GM13977 (cell line): ENCODE measurements at regions not wholly inside any gene's neighbourhood (a gene's known extent, or its start where the extent isn't known, plus 50 kb on each side); places are given as distances from the start of the nearest gene placed in this dataset.

Source experiments
- DNase-seq: peaks from one replicate; pipeline ENCODE4 v3.0.0; 2012; ENCODE audit warnings: low spot score
- CTCF ChIP-seq: IDR thresholded peaks from 2 replicates; pipeline ENCODE4 v1.5.1; 2012; ENCODE audit warnings: mild to moderate bottlenecking, control low read depth; ENCODE audit not compliant: insufficient read depth; ENCODE audit errors: extremely low read depth, missing control alignments
- in situ Hi-C: fragments of 300-500 bp; cut with MboI; formaldehyde crosslinking; loops from one replicate; pipeline ENCODE4 v1.12.0; 2022; ENCODE audit warnings: low sequenced_read_pairs, low pct_unique_long_range_greater_than_20kb, mixed read lengths, inconsistent platforms; ENCODE audit not compliant: unreplicated experiment

- TF ChIP-seq CTCF = no peak
- DNase-seq = no peak
- in situ Hi-C loops = no loop called here
These were observed 260.4 kb upstream of the MEIS2 start for GRCh38 chr15:37360724-37361123.

- no peak for DNase-seq
- in situ Hi-C loops = no loop called here
- TF ChIP-seq CTCF = no peak
These were observed 261.3 kb upstream of the MEIS2 start for GRCh38 chr15:37361621-37362020.

- TF ChIP-seq CTCF = no peak
- in situ Hi-C loops = no loop called here
- DNase-seq = no peak
These were observed 262.1 kb upstream of the MEIS2 start for GRCh38 chr15:37362414-37362813.

GRCh38 chr15:37368961-37369360, 268.6 kb upstream of the MEIS2 start:
- in situ Hi-C loops = no loop called here
- DNase-seq = no peak
- no peak for TF ChIP-seq CTCF

- no peak for TF ChIP-seq CTCF
- in situ Hi-C loops = no loop called here
- DNase-seq = no peak
These were observed 270.6 kb upstream of the MEIS2 start for GRCh38 chr15:37370941-37371340.

GRCh38 chr15:37372064-37372463, 271.7 kb upstream of the MEIS2 start:
- in situ Hi-C loops = no loop called here

More at GRCh38 chr15:37372064-37372463, 271.7 kb upstream of the MEIS2 start:
- no peak for TF ChIP-seq CTCF
- DNase-seq = no peak
